GM19372 (cell line): ENCODE measurements at regions not wholly inside any gene's neighbourhood (a gene's known extent, or its start where the extent isn't known, plus 50 kb on each side); places are given as distances from the start of the nearest gene placed in this dataset.

Experiments
- ATAC-seq: cut with Tn5 transposase; IDR thresholded peaks from one replicate; pipeline ENCODE4 v1.9.1; 2021; ENCODE audit warnings: mild to moderate bottlenecking, low read depth, moderate library complexity; ENCODE audit not compliant: unreplicated experiment

DNA sequence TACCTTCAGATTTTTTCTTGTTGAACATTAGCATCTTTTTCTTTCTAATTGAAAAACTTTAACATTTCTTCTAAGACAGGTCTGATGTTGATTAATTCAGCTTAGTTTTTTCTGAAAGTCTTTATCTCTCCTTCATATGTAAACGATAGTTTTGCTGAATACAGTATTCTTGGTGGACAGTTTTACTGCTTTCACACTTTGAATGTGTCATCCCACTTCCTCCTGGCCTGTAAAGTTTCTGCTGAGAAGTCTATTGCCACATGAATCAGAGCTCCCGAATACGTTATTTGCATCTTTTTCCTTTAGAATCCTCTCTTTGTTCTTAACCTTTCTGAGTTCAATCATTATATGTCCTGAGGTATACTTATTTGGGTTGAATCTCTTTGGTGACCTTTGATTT is 344.2 kb downstream of the OLFM3 start:
- ATAC-seq: no peak

DNA sequence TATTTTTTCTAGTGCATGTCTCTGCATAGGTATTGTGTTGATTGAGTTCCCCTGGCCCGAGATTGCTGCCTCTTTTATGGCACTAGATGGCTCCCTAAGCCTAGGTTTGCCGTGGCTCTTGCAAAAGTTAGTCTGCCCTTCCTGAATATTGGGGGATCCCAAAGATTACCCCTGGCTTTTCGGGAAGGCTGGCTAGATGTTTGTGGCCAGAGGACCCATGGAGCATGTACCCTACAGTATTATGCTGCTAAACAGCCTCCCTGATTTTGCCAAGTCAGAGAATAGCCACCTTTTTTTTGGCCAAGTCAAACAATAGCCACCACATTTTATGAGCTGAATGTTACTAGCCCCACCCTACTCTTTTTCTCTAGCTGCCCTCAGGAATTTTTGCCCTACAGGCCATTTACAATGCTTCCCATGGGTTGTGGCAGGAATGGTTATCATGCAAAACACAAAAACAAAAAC is 343.2 kb downstream of the OLFM3 start:
- no peak for ATAC-seq

DNA sequence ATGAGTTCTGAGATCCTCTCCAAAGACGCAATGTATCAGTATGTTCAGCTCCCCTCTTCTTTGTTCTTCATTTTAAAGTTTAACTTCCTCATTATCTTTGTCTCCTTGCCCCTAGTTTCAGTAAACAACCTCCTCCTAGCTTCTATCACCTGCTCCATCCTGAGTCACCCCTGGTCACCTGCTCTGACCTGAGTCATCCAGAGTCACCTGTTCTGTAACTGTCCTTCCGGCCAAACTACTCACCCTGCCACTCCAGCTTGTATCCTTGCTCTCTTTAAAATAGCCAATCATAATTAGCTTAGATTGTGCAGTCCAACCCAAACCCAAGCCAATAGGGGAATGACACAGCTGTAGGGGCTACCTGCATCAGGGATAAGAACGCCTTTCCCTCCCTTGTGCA is 332.0 kb downstream of the OLFM3 start:
- no peak for ATAC-seq

DNA sequence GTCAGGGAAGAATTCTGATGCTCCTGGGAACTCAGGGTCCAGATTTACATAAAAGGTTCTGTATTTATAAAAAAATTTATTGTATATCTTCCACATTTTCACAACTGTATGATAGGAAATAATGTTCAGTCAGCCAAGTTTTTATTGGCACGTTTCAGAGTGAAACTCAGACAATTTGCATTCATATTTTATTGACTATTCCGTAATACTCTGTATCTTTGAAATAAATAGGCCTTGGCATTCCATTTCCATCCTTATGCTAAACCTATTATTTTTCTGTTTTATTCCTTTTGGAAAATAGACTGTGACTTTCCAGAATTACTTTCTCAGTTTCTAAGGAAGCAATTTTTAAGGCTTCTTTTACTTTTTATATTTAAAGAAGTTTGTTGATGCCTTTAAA is 329.0 kb downstream of the OLFM3 start:
- no peak for ATAC-seq

DNA sequence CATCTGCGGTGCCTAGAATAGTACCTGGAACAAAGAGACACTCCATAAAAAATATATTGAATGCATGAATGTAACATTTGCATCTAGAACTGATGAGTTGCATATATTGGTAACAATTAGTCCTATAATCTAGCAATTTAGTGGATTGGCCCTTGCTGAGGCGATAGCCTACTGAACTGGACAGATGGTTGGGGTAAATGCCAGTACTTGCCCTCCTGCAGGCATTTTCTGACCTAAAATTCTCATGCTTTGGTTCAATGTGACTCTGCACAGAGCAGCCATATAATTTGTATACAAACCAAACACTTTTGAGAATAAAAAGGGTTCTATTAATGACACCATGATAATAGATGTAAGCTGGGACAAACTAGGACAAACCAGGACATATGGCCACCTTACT is 313.6 kb downstream of the OLFM3 start:
- ATAC-seq: no peak

DNA sequence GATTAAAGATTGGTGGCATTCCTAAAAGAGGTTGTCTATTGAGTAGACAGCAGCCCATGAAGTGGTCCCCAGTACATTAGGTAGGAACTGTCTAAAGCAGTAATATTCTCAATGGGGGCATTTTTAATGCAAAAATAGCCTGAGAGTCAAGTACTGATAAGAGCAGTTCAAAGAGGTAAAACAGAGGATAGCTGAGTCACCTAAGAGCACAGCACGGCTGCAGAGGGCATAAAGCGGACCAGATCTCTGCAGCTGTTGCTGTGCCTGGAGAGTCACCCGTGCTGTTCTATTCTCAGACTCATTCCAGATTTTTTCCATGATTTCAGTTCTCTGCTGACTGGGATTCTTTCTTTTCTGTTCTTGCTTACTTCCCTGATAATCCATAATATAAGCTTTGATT is 313.2 kb downstream of the OLFM3 start:
- ATAC-seq: no peak

DNA sequence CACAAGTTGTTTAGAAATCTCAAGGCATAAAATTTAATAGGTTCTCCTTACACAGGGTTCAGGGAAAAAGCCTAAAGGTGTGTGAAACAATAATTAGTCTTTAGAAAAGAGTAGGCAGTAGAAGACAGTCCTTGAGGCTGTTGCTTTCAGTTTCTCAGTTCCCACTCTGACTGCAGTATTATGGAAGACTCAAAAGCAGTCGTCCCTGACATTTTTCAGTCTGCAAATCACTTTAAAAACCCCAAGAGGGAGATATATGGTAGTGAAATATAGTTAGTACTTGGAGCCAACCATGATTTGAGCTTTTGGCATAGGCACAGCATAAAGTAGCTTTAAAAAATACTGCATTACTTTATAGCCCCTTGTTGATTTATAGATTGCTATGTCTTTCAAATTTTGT is 299.7 kb downstream of the OLFM3 start:
- ATAC-seq: no peak

DNA sequence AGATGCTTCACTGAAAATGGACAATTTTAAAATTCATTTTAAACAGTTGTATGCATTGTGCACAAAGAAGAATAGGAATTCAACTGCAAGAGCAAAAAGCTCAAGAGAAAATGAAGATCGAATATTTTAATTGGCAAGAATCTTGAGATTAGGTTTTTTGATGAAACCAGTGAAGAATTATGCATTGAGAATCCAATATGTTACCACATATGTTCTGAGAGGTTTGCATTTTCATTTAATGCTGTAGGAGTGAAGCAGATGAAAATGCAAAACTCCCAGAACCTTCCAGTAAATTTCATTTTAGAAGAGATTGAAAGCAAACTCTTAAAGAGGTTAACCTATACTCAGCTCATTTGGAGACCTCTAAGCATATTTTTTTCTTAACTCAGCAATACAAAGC is 298.0 kb downstream of the OLFM3 start:
- ATAC-seq: no peak

DNA sequence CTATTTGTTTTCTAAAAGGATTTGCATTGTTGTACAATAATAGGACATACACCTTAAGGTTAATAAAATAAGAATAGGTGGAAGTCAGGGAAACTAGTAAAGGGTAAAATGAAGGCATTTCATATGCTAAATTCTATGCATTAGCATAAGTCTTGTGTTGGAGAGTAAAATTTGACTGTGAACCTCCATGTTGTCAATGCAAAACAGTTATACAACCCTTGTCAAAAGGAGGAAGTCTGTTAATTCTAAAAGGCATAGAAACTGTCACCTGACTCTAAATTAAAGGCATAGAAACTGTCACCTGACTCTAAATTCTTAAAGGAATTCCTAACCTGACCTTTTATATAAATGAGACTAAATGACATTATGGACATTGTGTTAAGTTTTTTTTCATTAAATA is 291.8 kb downstream of the OLFM3 start:
- no peak for ATAC-seq

DNA sequence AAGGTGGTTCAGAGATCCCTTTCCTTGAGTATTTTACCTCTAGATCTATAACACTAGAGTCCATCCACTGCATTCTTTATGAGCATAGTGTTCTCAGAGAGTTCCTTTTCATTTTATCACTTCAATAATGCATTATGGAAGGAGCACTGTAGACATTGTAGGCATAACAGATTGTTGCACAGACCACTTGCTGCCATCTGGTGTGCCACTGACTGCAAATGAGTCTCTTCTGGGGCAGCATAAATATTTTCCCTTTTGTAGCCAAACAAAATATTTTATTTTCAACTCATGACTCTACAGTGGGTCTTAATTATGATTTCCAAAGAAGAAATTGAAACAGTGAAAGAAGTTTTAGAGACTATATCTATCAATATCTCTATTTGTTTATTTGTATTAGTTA is 290.4 kb downstream of the OLFM3 start:
- ATAC-seq: no peak

DNA sequence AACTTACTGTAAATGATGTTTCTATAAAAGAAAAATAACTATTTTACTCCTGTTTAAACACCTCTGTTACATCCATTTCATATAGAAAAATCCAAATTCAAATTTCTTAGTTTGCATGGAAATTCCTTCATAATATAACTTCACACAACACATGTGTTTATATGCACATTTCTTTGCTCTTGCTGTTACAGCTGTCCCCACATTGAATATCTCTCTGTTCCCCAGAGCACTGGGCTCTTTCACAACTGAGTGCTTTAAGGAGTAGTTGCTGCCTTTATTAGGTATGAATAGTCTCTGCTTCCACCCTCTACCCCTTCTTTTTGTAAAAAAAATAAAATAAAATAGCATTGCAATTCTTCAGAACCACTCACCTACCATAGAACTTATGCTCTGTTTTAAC is 287.0 kb downstream of the OLFM3 start:
- no peak for ATAC-seq

DNA sequence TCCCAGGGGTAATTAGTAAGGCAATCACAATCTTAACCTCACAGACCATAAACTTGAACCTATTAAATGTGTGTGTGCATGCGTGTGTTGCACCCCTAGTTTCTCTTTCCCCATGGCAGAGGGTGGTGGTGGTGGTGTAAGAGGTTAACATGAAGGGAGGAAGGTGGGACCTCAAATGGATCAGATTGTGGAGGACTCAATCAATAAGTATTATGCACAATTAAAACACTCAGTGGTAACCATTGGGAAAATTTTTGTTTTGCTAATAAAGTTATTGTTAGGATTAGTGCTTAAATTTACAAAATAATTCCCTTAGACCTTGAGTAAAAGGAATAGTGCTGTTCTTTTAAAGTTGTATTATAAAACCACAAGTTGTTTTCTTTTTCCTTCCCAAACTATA is 283.0 kb downstream of the OLFM3 start:
- no peak for ATAC-seq

DNA sequence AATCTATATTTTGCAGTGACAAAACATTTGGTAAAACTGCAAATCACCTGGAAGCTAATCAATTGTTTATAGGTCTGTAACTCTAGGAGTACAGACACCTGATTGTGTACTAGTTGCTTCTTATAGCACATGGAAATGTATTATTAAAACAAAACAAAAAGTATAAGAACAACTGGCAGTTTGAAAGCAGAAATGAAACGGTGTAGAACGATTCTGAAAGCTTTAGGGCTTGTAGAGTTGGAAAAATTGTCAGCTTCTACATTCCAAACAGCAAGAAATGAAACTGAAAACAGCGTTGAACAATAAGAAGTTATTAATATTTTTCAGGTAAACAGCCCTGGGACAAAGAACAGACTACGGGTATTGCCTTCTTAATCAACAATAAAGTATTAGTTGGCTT is 273.3 kb downstream of the OLFM3 start:
- no peak for ATAC-seq

DNA sequence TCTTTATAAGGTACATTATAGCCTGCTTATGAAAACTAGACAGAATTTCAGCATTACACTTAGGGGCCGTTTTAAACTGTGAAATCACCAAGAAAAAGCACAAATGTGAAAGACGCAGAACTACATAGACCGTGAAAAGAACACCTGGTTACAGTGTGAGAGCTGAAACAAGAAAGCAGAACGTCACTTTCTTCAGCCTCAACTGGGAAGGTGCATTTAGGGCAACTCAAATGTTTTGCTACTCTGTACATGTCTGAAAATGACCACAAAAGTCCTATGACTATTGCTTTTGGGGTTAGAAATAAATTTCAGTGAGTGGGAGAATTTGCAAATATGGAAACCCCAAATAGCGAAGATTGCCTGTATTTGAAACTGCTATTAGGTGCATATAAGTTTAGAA is 268.7 kb downstream of the OLFM3 start:
- peak; percentile 54 for ATAC-seq

DNA sequence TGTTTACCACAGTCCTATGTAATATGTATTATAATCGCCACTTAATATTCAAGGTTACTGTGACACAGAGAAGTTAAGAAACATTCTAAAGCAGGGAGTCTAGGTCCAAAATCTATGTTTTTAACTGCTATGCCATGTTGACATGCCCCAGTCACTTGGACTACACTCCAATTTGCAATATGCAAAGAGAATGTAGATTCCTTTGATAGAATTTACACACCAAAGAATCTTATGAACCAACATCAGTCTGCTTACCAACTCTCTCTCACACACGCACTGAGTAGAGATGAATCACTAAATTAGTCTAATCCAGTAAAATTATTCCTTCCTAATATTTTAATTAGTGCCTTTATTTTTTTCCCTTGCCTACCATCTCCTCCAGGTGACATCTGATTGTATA is 266.2 kb downstream of the OLFM3 start:
- ATAC-seq: no peak

DNA sequence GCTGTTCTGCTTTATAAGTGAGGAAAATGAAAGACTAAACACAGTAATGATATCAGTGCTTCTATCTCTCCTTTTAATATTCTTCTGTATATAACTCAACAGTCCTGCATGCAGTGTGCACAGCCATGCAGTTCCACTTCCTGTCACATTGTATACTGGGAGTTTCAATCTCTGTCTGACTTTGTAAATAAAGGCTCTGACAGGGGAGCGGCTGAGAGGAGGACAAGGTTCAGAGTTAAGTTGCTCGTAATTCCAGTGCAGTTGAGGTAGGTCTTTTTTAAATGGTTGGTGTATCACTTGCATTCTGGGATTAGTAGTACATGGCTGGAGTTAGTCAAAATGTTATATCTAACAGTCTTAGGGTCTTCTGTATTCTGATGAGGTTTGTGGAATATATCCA is 264.5 kb downstream of the OLFM3 start:
- no peak for ATAC-seq

DNA sequence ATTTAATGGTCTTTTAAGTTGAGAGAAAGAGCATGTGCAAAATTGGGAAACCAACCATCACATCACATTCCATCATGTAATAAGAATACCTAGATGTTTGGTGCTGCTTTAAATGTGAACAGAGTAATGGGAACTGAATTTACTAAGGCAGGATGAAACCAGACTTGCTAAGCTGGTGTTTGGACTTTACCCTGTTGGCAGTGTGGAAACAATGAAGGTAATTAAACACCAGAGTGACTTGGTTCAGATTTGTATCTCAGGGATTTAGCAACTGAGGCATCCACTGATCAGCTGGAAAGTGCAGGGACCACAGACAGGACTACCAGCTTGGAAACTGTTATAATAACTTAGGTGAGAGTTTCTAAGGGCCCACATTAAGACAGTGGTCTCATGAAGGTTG is 263.4 kb downstream of the OLFM3 start:
- ATAC-seq: no peak

DNA sequence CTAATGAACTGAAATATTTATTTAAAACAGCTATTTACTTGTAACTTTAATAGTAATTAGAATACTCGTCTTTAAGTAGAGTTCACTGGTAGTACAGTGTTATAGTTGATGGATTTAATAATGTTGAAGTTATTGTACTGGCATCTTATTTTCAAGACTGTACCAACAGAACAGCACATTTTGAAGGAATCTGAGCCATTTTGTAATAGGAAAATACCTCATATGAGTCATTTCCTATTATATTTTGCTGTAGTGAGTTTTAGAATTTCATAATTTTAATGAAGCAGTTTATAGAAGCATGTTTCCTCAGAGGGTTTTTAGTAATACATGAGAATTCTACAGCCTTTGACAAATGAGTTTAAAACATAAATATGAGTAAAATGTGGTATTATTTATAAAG is 258.3 kb downstream of the OLFM3 start:
- ATAC-seq: no peak

DNA sequence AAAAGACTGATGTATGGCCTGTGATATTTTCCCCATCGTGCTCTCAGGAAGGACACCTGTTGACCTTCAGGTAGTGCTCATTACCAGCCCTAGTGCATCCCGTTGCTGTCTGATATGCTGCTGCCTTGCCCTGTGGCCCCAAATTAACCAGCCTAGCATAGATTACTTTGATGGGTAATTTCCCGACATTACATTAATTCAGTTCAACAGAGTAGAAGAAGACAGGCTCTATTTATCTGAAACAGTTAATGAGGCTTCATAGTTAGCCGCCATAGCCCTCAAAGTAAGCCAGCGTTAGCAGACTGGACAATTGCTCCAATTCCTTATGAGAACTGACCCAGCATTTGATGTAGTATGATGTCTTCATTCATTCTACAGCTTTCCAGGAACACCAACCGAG is 257.6 kb downstream of the OLFM3 start:
- no peak for ATAC-seq

DNA sequence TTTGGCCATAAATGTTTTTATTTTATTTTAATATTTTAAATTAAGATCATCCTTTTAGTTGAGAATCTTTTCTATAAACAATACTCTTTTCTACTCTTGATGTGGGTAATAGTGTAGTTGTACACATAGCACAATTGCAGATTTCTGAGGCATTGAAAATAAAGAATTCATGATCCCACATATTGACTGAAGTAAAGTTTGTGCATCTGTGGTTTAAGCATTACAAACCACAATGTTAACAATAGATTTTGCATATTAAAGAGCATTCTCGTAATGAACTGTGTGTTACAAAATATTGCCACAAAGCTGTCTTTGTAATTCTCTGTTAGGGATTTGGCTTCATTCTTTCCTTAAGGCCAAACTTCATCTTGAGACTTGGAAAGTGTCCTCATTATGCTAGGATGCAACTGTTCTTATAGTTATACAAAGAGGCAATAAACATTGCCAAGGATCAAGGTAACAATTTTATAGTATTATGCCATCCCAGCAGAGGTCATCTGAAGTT is 256.8 kb downstream of the OLFM3 start:
- ATAC-seq: no peak

DNA sequence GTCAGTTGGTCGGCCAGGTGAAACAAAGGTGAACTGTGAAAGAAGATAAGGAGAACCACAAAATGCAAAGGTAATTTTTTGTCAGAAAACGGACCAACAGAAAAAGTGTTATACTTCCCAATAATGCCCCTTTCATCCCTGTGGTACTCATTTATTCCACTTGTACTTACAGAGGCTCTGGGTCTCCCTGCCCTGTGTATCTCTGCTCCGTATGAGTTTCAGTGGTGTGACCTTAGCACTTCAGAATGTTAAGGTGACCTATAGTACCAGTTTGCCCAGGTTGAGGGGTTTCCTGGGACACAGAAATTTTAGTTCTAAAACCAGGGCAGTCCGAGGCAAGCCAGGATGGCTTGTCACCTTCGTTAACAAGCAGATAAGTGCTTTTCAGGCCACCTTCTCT is 254.8 kb downstream of the OLFM3 start:
- no peak for ATAC-seq

DNA sequence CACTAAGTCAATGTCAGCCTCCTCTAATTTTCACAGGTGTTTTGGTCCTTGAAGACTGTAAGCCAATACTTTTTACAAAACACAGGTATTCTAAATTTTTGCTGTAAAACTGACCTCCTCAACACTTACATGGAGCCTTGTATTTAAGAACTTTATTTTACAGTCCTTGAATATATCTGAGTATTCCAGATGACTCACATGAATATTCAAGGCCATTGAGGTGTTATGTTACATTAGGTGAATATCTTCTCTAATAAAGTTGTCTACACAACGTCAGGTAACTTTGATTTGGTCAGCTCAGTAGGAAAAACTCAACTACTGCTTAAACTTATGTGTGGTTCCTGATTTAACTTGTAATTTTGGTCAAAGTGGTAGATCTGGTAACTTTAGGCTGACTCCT is 254.2 kb downstream of the OLFM3 start:
- ATAC-seq: no peak

DNA sequence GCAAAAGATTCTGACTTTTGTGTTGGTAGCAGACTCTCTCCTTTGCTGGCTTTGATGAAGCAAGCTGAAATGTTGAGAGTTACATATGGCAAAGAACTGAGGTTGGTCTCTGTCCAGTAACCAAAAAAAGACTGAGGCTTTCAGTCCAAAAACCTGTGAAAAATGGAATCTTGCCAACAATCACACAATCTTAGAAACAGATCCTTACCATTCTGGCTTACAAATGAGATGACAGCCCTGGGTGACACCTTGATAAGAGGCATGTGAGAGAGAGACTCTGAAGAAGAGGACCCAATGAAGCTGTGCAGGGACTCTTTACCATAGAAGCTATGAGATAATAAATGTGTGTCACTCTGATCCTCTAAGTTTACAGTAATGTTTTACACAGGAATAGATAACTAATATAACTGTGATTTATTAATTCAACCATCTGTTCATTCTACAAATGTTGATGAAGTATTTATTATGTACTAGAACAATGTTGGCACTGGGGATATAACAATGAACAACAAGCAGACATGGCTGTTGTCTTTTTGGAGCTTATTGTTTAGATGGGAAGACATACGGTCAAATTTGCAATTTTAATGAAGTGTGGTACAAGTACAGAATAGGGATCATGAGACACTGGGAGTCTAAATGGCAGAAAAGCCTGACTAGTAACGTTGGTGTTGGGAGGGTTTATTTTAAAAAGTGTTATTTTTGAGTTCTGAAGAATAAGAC is 251.0 kb downstream of the OLFM3 start:
- no peak for ATAC-seq
